CD8-positive, alpha-beta memory T cell (primary cell): ENCODE measurements at regions not wholly inside any gene's neighbourhood (a gene's known extent, or its start where the extent isn't known, plus 50 kb on each side); places are given as distances from the start of the nearest gene placed in this dataset.

Experiments
- CTCF ChIA-PET: fragments of 350-600 bp; sonication (Branson Sonifier 250); formaldehyde crosslinking; loops from one replicate; lab custom pipeline; 2021; ENCODE audit warnings: antibody characterized with exemption; lab: Charles Lee
- POLR2A ChIA-PET: fragments of 350-600 bp; sonication (Branson Sonifier 250); formaldehyde crosslinking; loops from one replicate; lab custom pipeline; 2021; ENCODE audit warnings: antibody characterized with exemption; lab: Charles Lee
- DNase-seq, 5 donors: peaks; one replicate each; pipeline versions ENCODE4 v3.0.0 to v3.0.0-alpha.2; 2020 to 2022; ENCODE audit warnings: mixed read lengths in 1 of 5
- H3K27ac ChIP-seq: one replicate; pipeline ENCODE4 v1.7.0; 2013; ENCODE audit warnings: low read depth, mild to moderate bottlenecking, low read length, moderate library complexity
- H3K27me3 ChIP-seq: 2 replicates; pipeline ENCODE4 v1.7.0; 2013; ENCODE audit warnings: low read length, mild to moderate bottlenecking; ENCODE audit not compliant: insufficient read depth, poor library complexity, severe bottlenecking
- H3K36me3 ChIP-seq: 2 replicates; pipeline ENCODE4 v1.7.0; 2013; ENCODE audit warnings: mild to moderate bottlenecking, low read length, moderate library complexity; ENCODE audit not compliant: insufficient read depth
- H3K4me1 ChIP-seq: 2 replicates; pipeline ENCODE4 v1.7.0; 2013; ENCODE audit warnings: mild to moderate bottlenecking, low read length, moderate library complexity; ENCODE audit not compliant: insufficient read depth
- H3K4me3 ChIP-seq: 2 replicates; pipeline ENCODE4 v1.7.0; 2013; ENCODE audit warnings: mild to moderate bottlenecking, low read length
- H3K9me3 ChIP-seq: 2 replicates; pipeline ENCODE4 v1.7.0; 2013; ENCODE audit warnings: mild to moderate bottlenecking, low read length
- H3K27ac Mint-ChIP-seq, 8 donors: one replicate each; pipeline ENCODE4 v1.8.0; 2020 to 2021; ENCODE audit warnings: mixed read lengths in 8 of 8, mild to moderate bottlenecking in 6 of 8, inconsistent platforms in 3 of 8, moderate library complexity in 3 of 8
- H3K27me3 Mint-ChIP-seq, 2 donors: one replicate each; pipeline ENCODE4 v1.8.0; 2020 to 2021; ENCODE audit warnings: mixed read lengths in 2 of 2, mild to moderate bottlenecking in 1 of 2, moderate library complexity in 1 of 2
- H3K36me3 Mint-ChIP-seq, 3 donors: one replicate each; pipeline ENCODE4 v1.8.0; 2020 to 2021; ENCODE audit warnings: mixed read lengths in 3 of 3, inconsistent platforms in 1 of 3, mild to moderate bottlenecking in 1 of 3
- H3K4me1 Mint-ChIP-seq, 3 donors: one replicate each; pipeline ENCODE4 v1.8.0; 2020 to 2021; ENCODE audit warnings: mixed read lengths in 3 of 3, inconsistent platforms in 1 of 3, mild to moderate bottlenecking in 1 of 3
- H3K4me3 Mint-ChIP-seq, 7 donors: one replicate each; pipeline ENCODE4 v1.8.0; 2020 to 2021; ENCODE audit warnings: mixed read lengths in 7 of 7, mild to moderate bottlenecking in 6 of 7, moderate library complexity in 4 of 7, inconsistent platforms in 2 of 7
- H3K9me3 Mint-ChIP-seq, 5 donors: one replicate each; pipeline ENCODE4 v1.8.0; 2020 to 2022; ENCODE audit warnings: mixed read lengths in 5 of 5, mild to moderate bottlenecking in 3 of 5, moderate library complexity in 2 of 5, inconsistent platforms in 1 of 5

- no peak for DNase-seq
- no peak overlapping the region for H3K27ac Mint-ChIP-seq
- no peak overlapping the region for H3K4me3 Mint-ChIP-seq
- no peak overlapping the region for H3K27ac ChIP-seq
- no peaks in the 10 kb centered on the region for H3K4me1 ChIP-seq
- H3K36me3 Mint-ChIP-seq, result no peaks in the 10 kb centered on the region
- H3K4me3 ChIP-seq, result no peak overlapping the region
- H3K4me1 Mint-ChIP-seq, result no peaks in the 10 kb centered on the region
- no peaks in the 10 kb centered on the region for H3K9me3 Mint-ChIP-seq
- ChIA-PET POLR2A (no interaction called here), CTCF (no interaction called here)
- no peaks in the 10 kb centered on the region for H3K27me3 ChIP-seq
- H3K9me3 ChIP-seq, result no peaks in the 10 kb centered on the region
- no peaks in the 10 kb centered on the region for H3K36me3 ChIP-seq
- H3K27me3 Mint-ChIP-seq, result peaks cover 6 to 52% of the 10 kb centered on the region in 2 donors
These were observed 585.7 kb upstream of the B3GAT1 start for GRCh38 chr11:134997652-134998320.

GRCh38 chr11:134995741-134996140 is 583.7 kb upstream of the B3GAT1 start:
- no peaks in the 10 kb centered on the region for H3K4me1 Mint-ChIP-seq
- H3K4me1 ChIP-seq, result no peaks in the 10 kb centered on the region
- no peaks in the 10 kb centered on the region for H3K36me3 Mint-ChIP-seq
- no peak for DNase-seq
- no peak overlapping the region for H3K27ac ChIP-seq
- H3K4me3 ChIP-seq, result no peak overlapping the region
- no peak overlapping the region for H3K27ac Mint-ChIP-seq
- peaks cover 6 to 68% of the 10 kb centered on the region in 2 donors for H3K27me3 Mint-ChIP-seq
- no peaks in the 10 kb centered on the region for H3K9me3 ChIP-seq
- H3K4me3 Mint-ChIP-seq, result no peak overlapping the region
- no peaks in the 10 kb centered on the region for H3K9me3 Mint-ChIP-seq
- no peaks in the 10 kb centered on the region for H3K27me3 ChIP-seq
- ChIA-PET POLR2A (no interaction called here), CTCF (no interaction called here)
- no peaks in the 10 kb centered on the region for H3K36me3 ChIP-seq

GRCh38 chr11:134994431-134994830 is 582.4 kb upstream of the B3GAT1 start:
- no peak for DNase-seq
- no peaks in the 10 kb centered on the region for H3K36me3 Mint-ChIP-seq
- Histone ChIP-seq H3K4me1 (no peaks in the 10 kb centered on the region), H3K27me3 (no peaks in the 10 kb centered on the region), H3K4me3 (no peak overlapping the region), H3K27ac (no peak overlapping the region), H3K36me3 (no peaks in the 10 kb centered on the region), H3K9me3 (no peaks in the 10 kb centered on the region)
- H3K4me3 Mint-ChIP-seq, result no peak overlapping the region
- no peaks in the 10 kb centered on the region for H3K4me1 Mint-ChIP-seq
- no peak overlapping the region for H3K27ac Mint-ChIP-seq
- H3K9me3 Mint-ChIP-seq, result no peaks in the 10 kb centered on the region
- peaks cover 7 to 65% of the 10 kb centered on the region in 2 donors for H3K27me3 Mint-ChIP-seq
- ChIA-PET CTCF (no interaction called here), POLR2A (no interaction called here)

- Histone ChIP-seq H3K27ac (no peak overlapping the region), H3K4me3 (no peak overlapping the region), H3K9me3 (no peaks in the 10 kb centered on the region), H3K27me3 (no peaks in the 10 kb centered on the region), H3K36me3 (no peaks in the 10 kb centered on the region), H3K4me1 (no peaks in the 10 kb centered on the region)
- no peaks in the 10 kb centered on the region for H3K9me3 Mint-ChIP-seq
- no peak overlapping the region for H3K4me3 Mint-ChIP-seq
- no peak overlapping the region for H3K27ac Mint-ChIP-seq
- no peaks in the 10 kb centered on the region for H3K36me3 Mint-ChIP-seq
- H3K27me3 Mint-ChIP-seq, result peaks cover 6 to 67% of the 10 kb centered on the region in 2 donors
- no peak for DNase-seq
- CTCF ChIA-PET, result no interaction called here
- POLR2A ChIA-PET, result no interaction called here
- no peaks in the 10 kb centered on the region for H3K4me1 Mint-ChIP-seq
These were observed 581.7 kb upstream of the B3GAT1 start for GRCh38 chr11:134993691-134994243.

- Histone ChIP-seq H3K4me3 (no peak overlapping the region), H3K36me3 (no peaks in the 10 kb centered on the region), H3K9me3 (no peaks in the 10 kb centered on the region), H3K4me1 (no peaks in the 10 kb centered on the region), H3K27me3 (no peaks in the 10 kb centered on the region), H3K27ac (no peak overlapping the region)
- ChIA-PET POLR2A (no interaction called here), CTCF (interaction anchor here (1.4 kb wide), 1 partner anchor 13 kb away, joined by 3 read pairs; no protein-coding TSS in a partner anchor)
- H3K4me3 Mint-ChIP-seq, result no peak overlapping the region
- H3K36me3 Mint-ChIP-seq, result peaks cover 0 to 3% (median 0%) of the 10 kb centered on the region in 3 donors
- no peak overlapping the region for H3K27ac Mint-ChIP-seq
- peaks cover 5 to 67% of the 10 kb centered on the region in 2 donors for H3K27me3 Mint-ChIP-seq
- DNase-seq, result no peak
- H3K4me1 Mint-ChIP-seq, result no peaks in the 10 kb centered on the region
- H3K9me3 Mint-ChIP-seq, result no peaks in the 10 kb centered on the region
These were observed 580.9 kb upstream of the B3GAT1 start for GRCh38 chr11:134992981-134993380.

GRCh38 chr11:134988495-134988894 is 576.5 kb upstream of the B3GAT1 start:
- peaks cover 0 to 3% (median 0%) of the 10 kb centered on the region in 3 donors for H3K36me3 Mint-ChIP-seq
- peaks cover 3 to 10% (median 4%) of the 10 kb centered on the region in 3 donors for H3K4me1 Mint-ChIP-seq
- ChIA-PET POLR2A (no interaction called here), CTCF (no interaction called here)
- H3K27me3 ChIP-seq, result no peaks in the 10 kb centered on the region
- H3K4me3 Mint-ChIP-seq, result no peak overlapping the region
- H3K36me3 ChIP-seq, result no peaks in the 10 kb centered on the region
- no peak for DNase-seq
- H3K4me1 ChIP-seq, result no peaks in the 10 kb centered on the region
- peaks cover 11 to 51% of the 10 kb centered on the region in 2 donors for H3K27me3 Mint-ChIP-seq
- no peak overlapping the region for H3K27ac ChIP-seq
- H3K9me3 ChIP-seq, result no peaks in the 10 kb centered on the region
- H3K9me3 Mint-ChIP-seq, result no peaks in the 10 kb centered on the region
- H3K27ac Mint-ChIP-seq, result no peak overlapping the region
- H3K4me3 ChIP-seq, result no peak overlapping the region

GRCh38 chr11:134987822-134988221 is 575.8 kb upstream of the B3GAT1 start:
- peaks cover 3 to 10% (median 4%) of the 10 kb centered on the region in 3 donors for H3K4me1 Mint-ChIP-seq
- H3K36me3 ChIP-seq, result no peaks in the 10 kb centered on the region
- no peak overlapping the region for H3K4me3 Mint-ChIP-seq
- no peak overlapping the region for H3K27ac ChIP-seq
- ChIA-PET POLR2A (no interaction called here), CTCF (no interaction called here)
- H3K9me3 ChIP-seq, result no peaks in the 10 kb centered on the region
- peaks cover 0 to 3% (median 0%) of the 10 kb centered on the region in 3 donors for H3K36me3 Mint-ChIP-seq
- peaks cover 9 to 47% of the 10 kb centered on the region in 2 donors for H3K27me3 Mint-ChIP-seq
- no peak overlapping the region for H3K27ac Mint-ChIP-seq
- no peak for DNase-seq
- H3K4me3 ChIP-seq, result no peak overlapping the region
- no peaks in the 10 kb centered on the region for H3K27me3 ChIP-seq
- H3K9me3 Mint-ChIP-seq, result no peaks in the 10 kb centered on the region
- no peaks in the 10 kb centered on the region for H3K4me1 ChIP-seq

- H3K36me3 ChIP-seq, result no peaks in the 10 kb centered on the region
- no peaks in the 10 kb centered on the region for H3K4me1 ChIP-seq
- H3K27ac ChIP-seq, result no peak overlapping the region
- ChIA-PET CTCF (no interaction called here), POLR2A (no interaction called here)
- Mint-ChIP-seq H3K27me3 (peaks cover 9 to 42% of the 10 kb centered on the region in 2 donors), H3K27ac (no peak overlapping the region), H3K4me3 (no peak overlapping the region), H3K36me3 (peaks cover 0 to 3% (median 0%) of the 10 kb centered on the region in 3 donors), H3K9me3 (no peaks in the 10 kb centered on the region), H3K4me1 (peaks cover 3 to 10% (median 4%) of the 10 kb centered on the region in 3 donors)
- H3K4me3 ChIP-seq, result no peak overlapping the region
- no peaks in the 10 kb centered on the region for H3K9me3 ChIP-seq
- DNase-seq, result no peak
- H3K27me3 ChIP-seq, result no peaks in the 10 kb centered on the region
These were observed 575.3 kb upstream of the B3GAT1 start for GRCh38 chr11:134987223-134987768.
